ENCODE measurements at regions not wholly inside any gene's neighbourhood (a gene's known extent, or its start where the extent isn't known, plus 50 kb on each side); places are given as distances from the start of the nearest gene placed in this dataset.

DNA sequence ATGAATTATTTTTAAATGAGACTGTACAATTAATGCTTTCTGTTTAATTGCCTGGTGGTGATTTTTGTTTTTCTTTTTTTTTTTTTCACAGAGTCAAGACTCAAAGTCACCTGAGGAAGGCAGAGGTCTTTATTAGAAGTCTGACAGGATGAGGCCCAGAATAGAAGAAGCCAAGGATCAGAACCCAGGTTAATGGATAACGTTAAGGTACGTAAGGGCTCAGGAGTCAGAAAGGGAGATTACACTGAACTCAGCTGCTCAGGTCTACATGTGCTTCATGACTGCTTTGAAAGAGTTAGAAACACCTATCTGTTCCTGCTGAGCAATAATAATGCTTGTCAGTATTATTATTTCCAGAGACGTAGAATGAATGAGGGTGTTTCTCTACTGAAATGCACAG is 196.5 kb downstream of the LRATD1 start:
- no peak for TF ChIP-seq EP300 (IDR thresholded peaks at IDR 0.05; ENCODE audit: borderline replicate concordance in 1 of 2, low read depth in 1 of 2, low read length in 1 of 2)
- TF ChIP-seq, protein P1, sequence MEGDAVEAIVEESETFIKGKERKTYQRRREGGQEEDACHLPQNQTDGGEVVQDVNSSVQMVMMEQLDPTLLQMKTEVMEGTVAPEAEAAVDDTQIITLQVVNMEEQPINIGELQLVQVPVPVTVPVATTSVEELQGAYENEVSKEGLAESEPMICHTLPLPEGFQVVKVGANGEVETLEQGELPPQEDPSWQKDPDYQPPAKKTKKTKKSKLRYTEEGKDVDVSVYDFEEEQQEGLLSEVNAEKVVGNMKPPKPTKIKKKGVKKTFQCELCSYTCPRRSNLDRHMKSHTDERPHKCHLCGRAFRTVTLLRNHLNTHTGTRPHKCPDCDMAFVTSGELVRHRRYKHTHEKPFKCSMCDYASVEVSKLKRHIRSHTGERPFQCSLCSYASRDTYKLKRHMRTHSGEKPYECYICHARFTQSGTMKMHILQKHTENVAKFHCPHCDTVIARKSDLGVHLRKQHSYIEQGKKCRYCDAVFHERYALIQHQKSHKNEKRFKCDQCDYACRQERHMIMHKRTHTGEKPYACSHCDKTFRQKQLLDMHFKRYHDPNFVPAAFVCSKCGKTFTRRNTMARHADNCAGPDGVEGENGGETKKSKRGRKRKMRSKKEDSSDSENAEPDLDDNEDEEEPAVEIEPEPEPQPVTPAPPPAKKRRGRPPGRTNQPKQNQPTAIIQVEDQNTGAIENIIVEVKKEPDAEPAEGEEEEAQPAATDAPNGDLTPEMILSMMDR (IDR thresholded peaks at IDR 0.05) = no peak
- TF ChIP-seq, protein P2, sequence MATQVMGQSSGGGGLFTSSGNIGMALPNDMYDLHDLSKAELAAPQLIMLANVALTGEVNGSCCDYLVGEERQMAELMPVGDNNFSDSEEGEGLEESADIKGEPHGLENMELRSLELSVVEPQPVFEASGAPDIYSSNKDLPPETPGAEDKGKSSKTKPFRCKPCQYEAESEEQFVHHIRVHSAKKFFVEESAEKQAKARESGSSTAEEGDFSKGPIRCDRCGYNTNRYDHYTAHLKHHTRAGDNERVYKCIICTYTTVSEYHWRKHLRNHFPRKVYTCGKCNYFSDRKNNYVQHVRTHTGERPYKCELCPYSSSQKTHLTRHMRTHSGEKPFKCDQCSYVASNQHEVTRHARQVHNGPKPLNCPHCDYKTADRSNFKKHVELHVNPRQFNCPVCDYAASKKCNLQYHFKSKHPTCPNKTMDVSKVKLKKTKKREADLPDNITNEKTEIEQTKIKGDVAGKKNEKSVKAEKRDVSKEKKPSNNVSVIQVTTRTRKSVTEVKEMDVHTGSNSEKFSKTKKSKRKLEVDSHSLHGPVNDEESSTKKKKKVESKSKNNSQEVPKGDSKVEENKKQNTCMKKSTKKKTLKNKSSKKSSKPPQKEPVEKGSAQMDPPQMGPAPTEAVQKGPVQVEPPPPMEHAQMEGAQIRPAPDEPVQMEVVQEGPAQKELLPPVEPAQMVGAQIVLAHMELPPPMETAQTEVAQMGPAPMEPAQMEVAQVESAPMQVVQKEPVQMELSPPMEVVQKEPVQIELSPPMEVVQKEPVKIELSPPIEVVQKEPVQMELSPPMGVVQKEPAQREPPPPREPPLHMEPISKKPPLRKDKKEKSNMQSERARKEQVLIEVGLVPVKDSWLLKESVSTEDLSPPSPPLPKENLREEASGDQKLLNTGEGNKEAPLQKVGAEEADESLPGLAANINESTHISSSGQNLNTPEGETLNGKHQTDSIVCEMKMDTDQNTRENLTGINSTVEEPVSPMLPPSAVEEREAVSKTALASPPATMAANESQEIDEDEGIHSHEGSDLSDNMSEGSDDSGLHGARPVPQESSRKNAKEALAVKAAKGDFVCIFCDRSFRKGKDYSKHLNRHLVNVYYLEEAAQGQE (IDR thresholded peaks at IDR 0.05; ENCODE audit: low read depth, low read length) = no peak
- TF ChIP-seq TEAD4 (IDR thresholded peaks at IDR 0.05; ENCODE audit: borderline replicate concordance, insufficient read depth) = no peak

Measured in SK-N-SH (cell line).